ENCODE measurements at regions not wholly inside any gene's neighbourhood (a gene's known extent, or its start where the extent isn't known, plus 50 kb on each side); places are given as distances from the start of the nearest gene placed in this dataset.

GRCh38 chr22:48371391-48371790 lies 1456.3 kb downstream of the BRD1 start:
- TF ChIP-seq CTCF (CRISPR knock-in tag; IDR thresholded peaks at IDR 0.05) = no peak
- TF ChIP-seq SIN3B (IDR thresholded peaks at IDR 0.05; ENCODE audit: low read length) = no peak
- TF ChIP-seq, protein P1, sequence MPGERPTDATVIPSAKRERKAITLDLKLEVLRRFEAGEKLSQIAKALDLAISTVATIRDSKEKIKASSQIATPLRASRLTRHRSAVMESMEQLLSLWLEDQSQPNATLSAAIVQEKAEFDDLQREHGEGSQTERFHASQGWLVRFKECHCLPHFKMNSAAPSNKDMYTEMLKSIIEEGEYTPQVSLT (CRISPR knock-in tag; IDR thresholded peaks at IDR 0.05; ENCODE audit: borderline replicate concordance, low read depth) = no peak
- TF ChIP-seq ZNF101 (CRISPR knock-in tag; IDR thresholded peaks at IDR 0.05; ENCODE audit: borderline replicate concordance, low read depth) = no peak
- no peak for TF ChIP-seq ATF7 (IDR thresholded peaks at IDR 0.05)
- TF ChIP-seq ATF7 (CRISPR knock-in tag; IDR thresholded peaks at IDR 0.05) = no peak
- no peak for TF ChIP-seq ZNF121 (CRISPR knock-in tag; IDR thresholded peaks at IDR 0.05)
- no peak for TF ChIP-seq ZNF772 (CRISPR knock-in tag; IDR thresholded peaks at IDR 0.05)
- TF ChIP-seq ELF4 (CRISPR knock-in tag; IDR thresholded peaks at IDR 0.05; ENCODE audit: borderline replicate concordance) = no peak
- TF ChIP-seq NR2F6 (IDR thresholded peaks at IDR 0.05) = no peak
- no peak for TF ChIP-seq NR2F6 (CRISPR knock-in tag; IDR thresholded peaks at IDR 0.05)

Data from HepG2 (cell line).